Memory B cell (primary cell): ENCODE measurements at regions not wholly inside any gene's neighbourhood (a gene's known extent, or its start where the extent isn't known, plus 50 kb on each side); places are given as distances from the start of the nearest gene placed in this dataset.
"Not testable (repeated sequence)": the region's sequence is repeated elsewhere in the genome, so short reads cannot be mapped to it uniquely, and the experiment has no call there.

ENCODE experiments used
- ATAC-seq: fragments of 150-1000 bp; cut with Tn5 transposase; 2 replicates; pipeline ENCODE4 v1.10.0; 2021; ENCODE audit warnings: low read depth, mild to moderate bottlenecking, moderate library complexity
- DNase-seq, 2 donors: peaks; one replicate each; pipeline ENCODE4 v3.0.0; 2022; ENCODE audit warnings: low spot score in 2 of 2
- H3K27ac Mint-ChIP-seq: one replicate; pipeline ENCODE4 v1.8.0; 2022; ENCODE audit warnings: mild to moderate bottlenecking, moderate library complexity, mixed read lengths
- H3K27me3 Mint-ChIP-seq: one replicate; pipeline ENCODE4 v1.8.0; 2022; ENCODE audit warnings: mixed read lengths
- H3K36me3 Mint-ChIP-seq: one replicate; pipeline ENCODE4 v1.8.0; 2022; ENCODE audit warnings: mild to moderate bottlenecking, mixed read lengths
- H3K4me1 Mint-ChIP-seq: one replicate; pipeline ENCODE4 v1.8.0; 2022; ENCODE audit warnings: mixed read lengths
- H3K4me3 Mint-ChIP-seq: one replicate; pipeline ENCODE4 v1.8.0; 2022; ENCODE audit warnings: mild to moderate bottlenecking, moderate library complexity, mixed read lengths
- H3K9me3 Mint-ChIP-seq: one replicate; pipeline ENCODE4 v1.8.0; 2022; ENCODE audit warnings: mixed read lengths

GRCh38 chr2:13806539-13806938, 826.0 kb upstream of the LRATD1 start:
- H3K4me3 Mint-ChIP-seq, result no peak overlapping the region
- no peaks in the 10 kb centered on the region for H3K27me3 Mint-ChIP-seq
- no peak for ATAC-seq
- no peaks in the 10 kb centered on the region for H3K36me3 Mint-ChIP-seq
- H3K4me1 Mint-ChIP-seq, result no peaks in the 10 kb centered on the region
- peaks cover 3% of the 10 kb centered on the region for H3K9me3 Mint-ChIP-seq
- no peak overlapping the region for H3K27ac Mint-ChIP-seq
- DNase-seq, result no peak

GRCh38 chr2:13813236-13813635, 819.3 kb upstream of the LRATD1 start:
- H3K27me3 Mint-ChIP-seq, result no peaks in the 10 kb centered on the region

GRCh38 chr2:13818002-13818401, 814.5 kb upstream of the LRATD1 start:
- ATAC-seq, result no peak

More at GRCh38 chr2:13813236-13813635, 819.3 kb upstream of the LRATD1 start:
- H3K36me3 Mint-ChIP-seq, result no peaks in the 10 kb centered on the region
- DNase-seq (no peak), ATAC-seq (no peak)
- H3K4me1 Mint-ChIP-seq, result no peaks in the 10 kb centered on the region
- no peak overlapping the region for H3K4me3 Mint-ChIP-seq
- no peak overlapping the region for H3K27ac Mint-ChIP-seq
- H3K9me3 Mint-ChIP-seq, result peaks cover 3% of the 10 kb centered on the region

DNA sequence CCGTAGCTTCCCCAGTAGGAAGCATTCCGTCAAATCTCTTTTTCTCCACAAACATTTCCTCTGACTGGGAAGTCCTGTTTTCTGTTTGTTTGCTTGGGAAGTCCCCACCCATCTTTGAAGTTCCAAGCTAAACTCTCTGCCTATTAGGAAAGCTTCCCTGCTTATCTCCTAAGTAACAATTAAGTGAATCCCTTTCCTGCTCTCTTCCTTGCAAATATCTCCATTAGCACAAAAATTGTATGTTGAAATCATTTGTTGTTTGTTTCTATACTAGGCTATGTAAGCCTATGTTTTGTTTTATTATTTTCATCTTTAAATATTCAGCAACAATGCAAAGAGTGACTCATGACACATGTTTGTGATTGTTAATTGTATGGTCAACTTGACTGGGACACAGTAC, 812.6 kb upstream of the LRATD1 start:
- H3K4me3 Mint-ChIP-seq, result no peak overlapping the region
- no peak for ATAC-seq
- H3K36me3 Mint-ChIP-seq, result no peaks in the 10 kb centered on the region
- H3K9me3 Mint-ChIP-seq, result no peaks in the 10 kb centered on the region
- no peak for DNase-seq
- no peaks in the 10 kb centered on the region for H3K27me3 Mint-ChIP-seq
- no peak overlapping the region for H3K27ac Mint-ChIP-seq
- H3K4me1 Mint-ChIP-seq, result no peaks in the 10 kb centered on the region

More at GRCh38 chr2:13818002-13818401, 814.5 kb upstream of the LRATD1 start:
- Mint-ChIP-seq H3K36me3 (no peaks in the 10 kb centered on the region), H3K27ac (no peak overlapping the region), H3K9me3 (peaks cover 2% of the 10 kb centered on the region), H3K4me3 (no peak overlapping the region), H3K27me3 (no peaks in the 10 kb centered on the region), H3K4me1 (no peaks in the 10 kb centered on the region)
- DNase-seq, result no peak

GRCh38 chr2:13821255-13821880, 811.1 kb upstream of the LRATD1 start:
- Mint-ChIP-seq H3K4me3 (no peak overlapping the region), H3K27me3 (no peaks in the 10 kb centered on the region), H3K27ac (no peak overlapping the region), H3K36me3 (no peaks in the 10 kb centered on the region), H3K4me1 (no peaks in the 10 kb centered on the region), H3K9me3 (no peaks in the 10 kb centered on the region)
- ATAC-seq (no peak), DNase-seq (no peak)

- ATAC-seq, result no peak
- H3K36me3 Mint-ChIP-seq, result no peaks in the 10 kb centered on the region
- H3K27me3 Mint-ChIP-seq, result no peaks in the 10 kb centered on the region
Measured at GRCh38 chr2:13822365-13822764, 810.2 kb upstream of the LRATD1 start.

GRCh38 chr2:13826314-13826853, 806.1 kb upstream of the LRATD1 start:
- Mint-ChIP-seq H3K4me1 (no peaks in the 10 kb centered on the region), H3K27me3 (no peaks in the 10 kb centered on the region), H3K9me3 (no peaks in the 10 kb centered on the region), H3K4me3 (no peak overlapping the region), H3K27ac (no peak overlapping the region), H3K36me3 (no peaks in the 10 kb centered on the region)
- no peak for DNase-seq
- no peak for ATAC-seq

More at GRCh38 chr2:13822365-13822764, 810.2 kb upstream of the LRATD1 start:
- Mint-ChIP-seq H3K4me3 (no peak overlapping the region), H3K27ac (no peak overlapping the region), H3K9me3 (no peaks in the 10 kb centered on the region), H3K4me1 (no peaks in the 10 kb centered on the region)
- no peak for DNase-seq

GRCh38 chr2:13858626-13859025, 773.9 kb upstream of the LRATD1 start:
- Mint-ChIP-seq H3K27ac (no peak overlapping the region), H3K36me3 (no peaks in the 10 kb centered on the region), H3K9me3 (no peaks in the 10 kb centered on the region), H3K4me3 (no peak overlapping the region), H3K27me3 (no peaks in the 10 kb centered on the region), H3K4me1 (no peaks in the 10 kb centered on the region)
- DNase-seq (no peak), ATAC-seq (no peak)

GRCh38 chr2:13868275-13868674, 764.2 kb upstream of the LRATD1 start:
- H3K9me3 Mint-ChIP-seq, ATAC-seq, H3K4me3 Mint-ChIP-seq, DNase-seq, H3K36me3 Mint-ChIP-seq, H3K27me3 Mint-ChIP-seq, H3K27ac Mint-ChIP-seq, H3K4me1 Mint-ChIP-seq: not testable (repeated sequence)

- Mint-ChIP-seq H3K4me1 (no peaks in the 10 kb centered on the region), H3K27me3 (no peaks in the 10 kb centered on the region), H3K36me3 (no peaks in the 10 kb centered on the region), H3K4me3 (no peak overlapping the region), H3K9me3 (no peaks in the 10 kb centered on the region), H3K27ac (no peak overlapping the region)
- DNase-seq (no peak), ATAC-seq (no peak)
Measured at GRCh38 chr2:13876491-13877037, 756.0 kb upstream of the LRATD1 start.

- DNase-seq, result no peak
- Mint-ChIP-seq H3K4me1 (no peaks in the 10 kb centered on the region), H3K9me3 (peaks cover 2% of the 10 kb centered on the region), H3K27ac (no peak overlapping the region), H3K27me3 (no peaks in the 10 kb centered on the region), H3K36me3 (no peaks in the 10 kb centered on the region), H3K4me3 (no peak overlapping the region)
- ATAC-seq, result no peak
Measured at GRCh38 chr2:13877571-13877970, 754.9 kb upstream of the LRATD1 start.

DNA sequence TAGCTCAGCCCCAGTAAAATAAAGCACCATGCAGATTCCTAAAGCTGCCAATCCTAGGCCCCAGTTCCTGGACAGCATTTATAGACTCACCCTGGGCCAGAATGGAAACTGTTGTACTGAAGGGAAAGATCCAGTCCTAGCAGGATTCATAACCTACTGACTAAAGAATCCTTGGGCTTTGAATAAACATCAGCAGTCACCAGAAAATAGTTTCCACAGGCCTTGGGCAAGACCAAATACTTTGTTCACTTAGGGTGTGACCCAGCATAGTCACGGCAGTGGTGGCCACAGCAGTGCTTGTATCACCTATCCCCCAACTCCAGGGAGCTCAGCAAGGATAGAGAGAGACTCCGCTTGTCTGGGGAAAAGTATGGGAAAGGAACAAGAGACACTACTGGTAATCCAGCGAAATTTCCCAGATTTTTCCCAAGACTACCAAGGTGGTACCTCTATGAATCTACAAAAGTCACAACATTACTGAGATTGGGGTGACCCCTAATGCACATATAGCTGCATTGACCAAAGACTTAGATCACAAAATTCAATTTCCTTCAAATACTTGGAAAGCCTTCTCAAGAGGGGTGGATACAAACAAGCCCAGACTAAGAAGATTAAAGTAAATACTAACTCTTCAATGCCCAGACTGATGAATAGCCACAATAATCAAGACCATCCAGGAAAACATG, 748.1 kb upstream of the LRATD1 start:
- no peak overlapping the region for H3K4me3 Mint-ChIP-seq
- no peaks in the 10 kb centered on the region for H3K36me3 Mint-ChIP-seq
- DNase-seq (no peak), ATAC-seq (no peak)
- H3K27ac Mint-ChIP-seq, result no peak overlapping the region
- no peaks in the 10 kb centered on the region for H3K27me3 Mint-ChIP-seq
- peaks cover 2% of the 10 kb centered on the region for H3K9me3 Mint-ChIP-seq
- H3K4me1 Mint-ChIP-seq, result no peaks in the 10 kb centered on the region

- H3K4me1 Mint-ChIP-seq, result no peaks in the 10 kb centered on the region
- DNase-seq (no peak), ATAC-seq (no peak)
- no peak overlapping the region for H3K27ac Mint-ChIP-seq
- peaks cover 3% of the 10 kb centered on the region for H3K9me3 Mint-ChIP-seq
- no peaks in the 10 kb centered on the region for H3K36me3 Mint-ChIP-seq
- H3K27me3 Mint-ChIP-seq, result no peaks in the 10 kb centered on the region
- H3K4me3 Mint-ChIP-seq, result no peak overlapping the region
Measured at GRCh38 chr2:13901526-13901925, 731.0 kb upstream of the LRATD1 start.

DNA sequence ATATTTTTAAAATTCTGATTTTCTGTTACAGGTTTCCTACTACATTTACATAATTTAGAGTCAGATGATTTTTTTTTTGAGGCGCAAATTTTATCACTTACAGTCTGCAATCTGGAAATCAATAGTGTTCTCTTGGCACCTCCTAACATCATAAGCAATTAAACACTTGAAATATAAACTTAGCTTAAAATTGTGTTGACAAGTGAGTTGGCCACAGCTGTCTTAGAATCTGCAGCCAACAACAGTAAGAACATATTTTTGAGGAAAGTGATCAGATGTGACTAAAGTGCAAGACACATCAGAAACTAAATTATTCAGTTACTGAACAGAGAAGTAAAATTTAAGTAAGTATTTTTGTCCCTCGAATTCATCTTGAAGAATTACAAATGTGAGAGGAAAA, 726.7 kb upstream of the LRATD1 start:
- no peaks in the 10 kb centered on the region for H3K27me3 Mint-ChIP-seq
- no peak overlapping the region for H3K27ac Mint-ChIP-seq
- DNase-seq, result no peak
- no peaks in the 10 kb centered on the region for H3K9me3 Mint-ChIP-seq
- H3K36me3 Mint-ChIP-seq, result no peaks in the 10 kb centered on the region
- H3K4me3 Mint-ChIP-seq, result no peak overlapping the region
- ATAC-seq, result no peak
- no peaks in the 10 kb centered on the region for H3K4me1 Mint-ChIP-seq
